B cell (primary cell): ENCODE measurements at regions not wholly inside any gene's neighbourhood (a gene's known extent, or its start where the extent isn't known, plus 50 kb on each side); places are given as distances from the start of the nearest gene placed in this dataset.

ENCODE experiments used
- ATAC-seq: fragments of 200-7000 bp; cut with Tn5 transposase; one replicate; pipeline ENCODE4 v1.10.0; 2021; ENCODE audit warnings: low read depth, mild to moderate bottlenecking, moderate number of reproducible peaks, moderate library complexity
- CTCF ChIA-PET: fragments of 350-600 bp; sonication (Branson Sonifier 250); formaldehyde crosslinking; loops from one replicate; lab custom pipeline; 2021; ENCODE audit warnings: antibody characterized with exemption, inconsistent platforms; lab: Charles Lee
- POLR2A ChIA-PET: fragments of 350-600 bp; sonication (Branson Sonifier 250); formaldehyde crosslinking; loops from one replicate; lab custom pipeline; 2021; ENCODE audit warnings: antibody characterized with exemption; lab: Charles Lee
- DNase-seq: peaks from one replicate; pipeline ENCODE4 v3.0.0; 2013
- H2AFZ ChIP-seq: 2 replicates; pipeline ENCODE4 v1.6.1; 2012; ENCODE audit warnings: mild to moderate bottlenecking, low read depth, low read length; ENCODE audit not compliant: insufficient read depth, poor library complexity, severe bottlenecking
- H3K27ac ChIP-seq, 2 donors: 1 replicate in 1 of 2; 2 replicates in 1 of 2; pipeline ENCODE4 v1.5.1; 2012 to 2013; ENCODE audit warnings: low read length in 2 of 2, mild to moderate bottlenecking in 2 of 2, moderate library complexity in 1 of 2
- H3K27me3 ChIP-seq, 4 experiments: fragments of 200-600 bp in 1 of 4; sonication (generic) in 1 of 4; replicated peaks in 1 of 4; 1 replicate in 2 of 4; 2 replicates in 2 of 4; pipeline versions ENCODE4 v1.6.1 to v1.7.0; 2013 to 2016; ENCODE audit warnings: low read length in 3 of 4, mild to moderate bottlenecking in 2 of 4, mixed read lengths in 1 of 4, moderate library complexity in 1 of 4; ENCODE audit not compliant: insufficient read depth in 4 of 4, control insufficient read depth in 3 of 4; ENCODE audit errors: control extremely low read depth in 1 of 4
- H3K36me3 ChIP-seq, 2 experiments: replicated peaks in 1 of 2; 1 replicate in 1 of 2; 2 replicates in 1 of 2; pipeline versions ENCODE4 v1.6.1 to v1.7.1; 2013; ENCODE audit warnings: low read length in 1 of 2; ENCODE audit not compliant: insufficient read depth in 2 of 2, control insufficient read depth in 1 of 2; ENCODE audit errors: control extremely low read depth in 1 of 2, extremely low read depth in 1 of 2
- H3K4me1 ChIP-seq, 2 donors: fragments of 200-600 bp in 1 of 2; sonication (generic) in 1 of 2; 1 replicate in 1 of 2; 2 replicates in 1 of 2; pipeline versions ENCODE4 v1.5.1 to v1.6.1; 2013 to 2017; ENCODE audit warnings: low read length in 2 of 2; ENCODE audit not compliant: control insufficient read depth in 2 of 2, insufficient read depth in 2 of 2
- H3K4me2 ChIP-seq: replicated peaks from 2 replicates; pipeline ENCODE3; 2012; ENCODE audit warnings: mild to moderate bottlenecking, low read depth, low read length; ENCODE audit not compliant: poor library complexity, severe bottlenecking
- H3K4me3 ChIP-seq, 5 experiments: fragments of 200-600 bp in 1 of 5; sonication (generic) in 1 of 5; 1 replicate in 3 of 5; 2 replicates in 2 of 5; pipeline versions ENCODE4 v1.5.1 to v1.7.0; 2011 to 2016; ENCODE audit warnings: low read length in 4 of 5, mild to moderate bottlenecking in 4 of 5, low read depth in 2 of 5, control low read depth in 1 of 5, moderate library complexity in 1 of 5; ENCODE audit not compliant: insufficient read depth in 1 of 5; ENCODE audit errors: control extremely low read depth in 1 of 5, extremely low read depth in 1 of 5
- H3K79me2 ChIP-seq: fragments of 200-600 bp; sonication (generic); one replicate; pipeline ENCODE4 v1.6.0; 2016; ENCODE audit warnings: low read length; ENCODE audit not compliant: control insufficient read depth, insufficient read depth
- H3K9ac ChIP-seq: fragments of 200-600 bp; sonication (generic); 2 replicates; pipeline ENCODE4 v1.6.1; 2017; ENCODE audit warnings: mild to moderate bottlenecking, low read length, moderate library complexity
- H3K9me3 ChIP-seq, 3 donors: one replicate each; pipeline versions ENCODE4 v1.6.1 to v1.7.1; 2013; ENCODE audit warnings: low read length in 2 of 3; ENCODE audit not compliant: control insufficient read depth in 2 of 3, insufficient read depth in 1 of 3; ENCODE audit errors: control extremely low read depth in 1 of 3
- H4K20me1 ChIP-seq: 2 replicates; pipeline ENCODE4 v1.6.0; 2012; ENCODE audit warnings: mild to moderate bottlenecking, low read length; ENCODE audit not compliant: insufficient read depth, control insufficient read depth, poor library complexity, severe bottlenecking
- H3K27ac Mint-ChIP-seq: one replicate; pipeline ENCODE4 v1.8.0; 2021; ENCODE audit warnings: mixed read lengths
- H3K27me3 Mint-ChIP-seq: one replicate; pipeline ENCODE4 v1.8.0; 2021; ENCODE audit warnings: mixed read lengths
- H3K4me1 Mint-ChIP-seq: one replicate; pipeline ENCODE4 v1.8.0; 2021; ENCODE audit warnings: mixed read lengths
- H3K4me3 Mint-ChIP-seq: one replicate; pipeline ENCODE4 v1.8.0; 2021; ENCODE audit warnings: mixed read lengths
- H3K9me3 Mint-ChIP-seq: one replicate; pipeline ENCODE4 v1.8.0; 2022; ENCODE audit warnings: mixed read lengths; ENCODE audit not compliant: insufficient read depth
- EZH2 ChIP-seq: IDR thresholded peaks from 2 replicates; pipeline ENCODE4 v1.6.1; 2012; ENCODE audit warnings: borderline replicate concordance, low read depth, mild to moderate bottlenecking, moderate library complexity, low read length; ENCODE audit not compliant: insufficient read depth, poor library complexity, severe bottlenecking
- WGBS: methylation state at CpG from one replicate; pipeline ENCODE4 v1.1.5; 2013; ENCODE audit warnings: missing lambda C conversion rate; ENCODE audit not compliant: insufficient coverage; 5-methylcytosine and 5-hydroxymethylcytosine counted together
- intact Hi-C: fragments of 100-400 bp; cut with micrococcal nuclease; formaldehyde crosslinking; loops from one replicate; pipeline ENCODE4 v1.10.0; 2022
- TF ChIP-seq, protein P1 (sequence below): fragments of 200-600 bp; IDR thresholded peaks from one replicate; pipeline ENCODE4 v1.8.0; 2022; ENCODE audit warnings: antibody characterized with exemption, mild to moderate bottlenecking

DNA sequence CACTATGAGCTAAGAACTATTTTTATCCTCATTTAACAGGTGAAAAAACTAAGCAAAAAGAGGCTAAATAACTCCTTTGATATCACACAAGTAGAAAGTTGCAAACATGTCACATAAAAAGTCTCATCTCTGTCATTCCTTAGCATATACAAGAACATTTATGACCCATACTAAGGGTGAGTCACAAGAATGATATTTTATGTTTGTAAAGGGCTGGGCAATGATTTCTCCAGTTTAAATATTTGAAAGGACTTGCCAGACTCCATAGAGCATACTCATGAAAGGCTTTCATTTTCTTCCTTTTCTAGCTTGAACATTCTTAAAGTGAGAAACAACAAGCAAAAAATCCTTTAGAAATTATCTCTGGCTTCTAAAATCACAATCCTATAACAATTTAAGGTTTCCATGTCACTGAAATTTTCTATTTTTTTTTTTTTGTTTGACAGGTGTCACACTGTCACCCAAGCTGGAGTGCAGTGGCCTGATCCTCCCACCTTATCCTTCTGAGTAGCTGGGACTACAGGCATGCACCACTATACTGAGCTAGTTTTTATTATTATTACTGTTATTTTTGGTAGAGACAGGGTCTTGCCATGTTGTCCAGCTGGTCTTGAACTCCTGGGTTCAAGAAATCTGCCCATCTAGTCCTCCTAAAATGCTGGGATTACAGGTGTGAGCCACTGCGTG lies 338.0 kb upstream of the KHDRBS2 start:
- no peak for TF ChIP-seq EZH2
- TF ChIP-seq, protein P1, sequence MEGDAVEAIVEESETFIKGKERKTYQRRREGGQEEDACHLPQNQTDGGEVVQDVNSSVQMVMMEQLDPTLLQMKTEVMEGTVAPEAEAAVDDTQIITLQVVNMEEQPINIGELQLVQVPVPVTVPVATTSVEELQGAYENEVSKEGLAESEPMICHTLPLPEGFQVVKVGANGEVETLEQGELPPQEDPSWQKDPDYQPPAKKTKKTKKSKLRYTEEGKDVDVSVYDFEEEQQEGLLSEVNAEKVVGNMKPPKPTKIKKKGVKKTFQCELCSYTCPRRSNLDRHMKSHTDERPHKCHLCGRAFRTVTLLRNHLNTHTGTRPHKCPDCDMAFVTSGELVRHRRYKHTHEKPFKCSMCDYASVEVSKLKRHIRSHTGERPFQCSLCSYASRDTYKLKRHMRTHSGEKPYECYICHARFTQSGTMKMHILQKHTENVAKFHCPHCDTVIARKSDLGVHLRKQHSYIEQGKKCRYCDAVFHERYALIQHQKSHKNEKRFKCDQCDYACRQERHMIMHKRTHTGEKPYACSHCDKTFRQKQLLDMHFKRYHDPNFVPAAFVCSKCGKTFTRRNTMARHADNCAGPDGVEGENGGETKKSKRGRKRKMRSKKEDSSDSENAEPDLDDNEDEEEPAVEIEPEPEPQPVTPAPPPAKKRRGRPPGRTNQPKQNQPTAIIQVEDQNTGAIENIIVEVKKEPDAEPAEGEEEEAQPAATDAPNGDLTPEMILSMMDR = no peak
- H3K4me1 Mint-ChIP-seq = no peaks in the 10 kb centered on the region
- H3K4me3 ChIP-seq = no peak overlapping the region
- no CpG with 5 or more reads among the region's 1 CpG for WGBS
- H3K27me3 ChIP-seq = no peaks in the 10 kb centered on the region
- intact Hi-C loops = no loop called here
- H3K36me3 ChIP-seq = no peaks in the 10 kb centered on the region
- no peak for ATAC-seq
- H3K4me3 Mint-ChIP-seq = no peak overlapping the region
- no peaks in the 10 kb centered on the region for H3K9me3 Mint-ChIP-seq
- H3K9me3 ChIP-seq = no peaks in the 10 kb centered on the region
- POLR2A ChIA-PET = no interaction called here
- no peak overlapping the region for H3K4me2 ChIP-seq
- H3K79me2 ChIP-seq = no peaks in the 10 kb centered on the region
- no peak overlapping the region for H3K27ac Mint-ChIP-seq
- no peak overlapping the region for H2AFZ ChIP-seq
- no peak for DNase-seq
- no peak overlapping the region for H3K27ac ChIP-seq
- no peaks in the 10 kb centered on the region for H3K4me1 ChIP-seq
- no peaks in the 10 kb centered on the region for H3K27me3 Mint-ChIP-seq
- H4K20me1 ChIP-seq = no peaks in the 10 kb centered on the region
- H3K9ac ChIP-seq = no peak overlapping the region
- CTCF ChIA-PET = interaction anchor here (0.8 kb wide), 1 partner anchor 9 kb away, joined by 3 read pairs; no protein-coding TSS in a partner anchor

DNA sequence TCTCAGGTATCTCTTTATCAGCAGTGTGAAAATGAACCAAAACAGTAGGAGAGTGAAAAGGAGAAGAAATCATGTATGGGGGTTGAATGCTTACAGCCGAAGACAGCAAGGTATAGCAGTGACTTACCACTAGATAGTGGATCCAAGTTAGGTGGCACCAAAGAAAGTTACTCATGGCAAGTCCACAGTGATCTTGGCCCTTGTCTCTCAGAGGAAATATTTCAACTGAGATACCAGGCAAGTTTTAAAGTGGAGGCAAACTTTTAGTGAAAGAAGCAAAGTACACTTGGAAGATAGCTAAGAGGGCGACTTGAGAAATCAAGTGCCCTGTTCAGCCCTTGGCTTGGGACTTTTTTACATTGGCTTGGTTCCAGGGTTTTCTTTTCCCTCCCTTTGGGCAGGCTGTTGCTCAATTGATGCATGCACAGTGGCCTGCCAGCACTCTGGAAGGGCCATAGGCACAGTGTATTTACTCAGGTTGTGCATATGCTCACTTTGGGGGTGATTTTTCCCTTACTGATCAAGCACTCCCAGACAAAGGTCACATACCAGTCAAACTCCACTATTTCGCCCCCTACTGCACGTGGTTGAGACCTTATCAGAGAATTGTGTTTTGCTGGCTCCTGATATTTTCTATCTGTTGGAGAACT lies 329.5 kb upstream of the KHDRBS2 start:
- 88% methylated on average over 4 of the region's 4 CpGs for WGBS
- ChIA-PET CTCF (interaction anchor here (0.8 kb wide), 1 partner anchor 9 kb away, joined by 3 read pairs; no protein-coding TSS in a partner anchor), POLR2A (no interaction called here)
- no peaks in the 10 kb centered on the region for H3K36me3 ChIP-seq
- H3K79me2 ChIP-seq = no peaks in the 10 kb centered on the region
- no peak overlapping the region for H3K27ac ChIP-seq
- TF ChIP-seq, protein P1 = no peak
- TF ChIP-seq EZH2 = no peak
- H3K4me3 ChIP-seq = no peak overlapping the region
- H3K27me3 Mint-ChIP-seq = no peaks in the 10 kb centered on the region
- no peaks in the 10 kb centered on the region for H3K4me1 ChIP-seq
- no peak overlapping the region for H3K9ac ChIP-seq
- ATAC-seq (no peak), DNase-seq (no peak)
- no peaks in the 10 kb centered on the region for H3K9me3 ChIP-seq
- H3K27me3 ChIP-seq = no peaks in the 10 kb centered on the region
- H3K4me2 ChIP-seq = no peak overlapping the region
- no peaks in the 10 kb centered on the region for H3K4me1 Mint-ChIP-seq
- no peak overlapping the region for H3K27ac Mint-ChIP-seq
- H3K4me3 Mint-ChIP-seq = no peak overlapping the region
- H2AFZ ChIP-seq = no peak overlapping the region
- intact Hi-C loops = no loop called here
- no peaks in the 10 kb centered on the region for H4K20me1 ChIP-seq
- H3K9me3 Mint-ChIP-seq = no peaks in the 10 kb centered on the region
